Lung (tissue), 11 donors: ENCODE measurements at regions not wholly inside any gene's neighbourhood (a gene's known extent, or its start where the extent isn't known, plus 50 kb on each side); places are given as distances from the start of the nearest gene placed in this dataset.

Experiments used
- ATAC-seq: fragments of 200-7000 bp; cut with Tn5 transposase; one replicate; pipeline ENCODE4 v1.9.1; 2020; ENCODE audit warnings: moderate number of reproducible peaks; ENCODE audit not compliant: insufficient read depth, low FRiP score
- DNase-seq, 3 donors: peaks; one replicate each; pipeline ENCODE4 v3.0.0-alpha.2; 2013 to 2017
- H3K27ac ChIP-seq, 2 donors: one replicate each; pipeline ENCODE4 v1.5.1; 2013; ENCODE audit warnings: mild to moderate bottlenecking in 2 of 2, moderate library complexity in 2 of 2, control low read depth in 1 of 2, inconsistent platforms in 1 of 2, low read depth in 1 of 2, low read length in 1 of 2
- H3K27me3 ChIP-seq, 3 donors: one replicate each; pipeline ENCODE4 v1.5.1; 2013; ENCODE audit warnings: low read length in 2 of 3; ENCODE audit not compliant: control insufficient read depth in 3 of 3, insufficient read depth in 3 of 3
- H3K36me3 ChIP-seq, 4 donors: one replicate each; pipeline ENCODE4 v1.5.1; 2013; ENCODE audit warnings: low read length in 4 of 4, mild to moderate bottlenecking in 1 of 4, moderate library complexity in 1 of 4; ENCODE audit not compliant: control insufficient read depth in 4 of 4, insufficient read depth in 4 of 4
- H3K4me1 ChIP-seq, 5 donors: one replicate each; pipeline ENCODE4 v1.5.1; 2013; ENCODE audit warnings: low read length in 5 of 5, mild to moderate bottlenecking in 2 of 5, moderate library complexity in 1 of 5; ENCODE audit not compliant: control insufficient read depth in 5 of 5, insufficient read depth in 5 of 5
- H3K4me3 ChIP-seq: one replicate; pipeline ENCODE4 v1.5.1; 2013; ENCODE audit warnings: mild to moderate bottlenecking, control low read depth, moderate library complexity
- H3K9ac ChIP-seq, 2 donors: one replicate each; pipeline ENCODE4 v1.5.1; 2013; ENCODE audit warnings: low read length in 2 of 2, control low read depth in 1 of 2; ENCODE audit not compliant: insufficient read depth in 1 of 2
- H3K9me3 ChIP-seq, 4 donors: one replicate each; pipeline ENCODE4 v1.5.1; 2013; ENCODE audit warnings: low read length in 3 of 4, mild to moderate bottlenecking in 1 of 4, moderate library complexity in 1 of 4; ENCODE audit not compliant: control insufficient read depth in 4 of 4, insufficient read depth in 3 of 4
- CTCF ChIP-seq: IDR thresholded peaks from 2 replicates; pipeline ENCODE4 v1.5.1; 2012; ENCODE audit warnings: mild to moderate bottlenecking; ENCODE audit errors: control extremely low read depth, extremely low read depth
- WGBS, 2 donors: extraction: QIAGEN DNeasy Blood & Tissue Kit; methylation state at CpG; one replicate each; pipeline ENCODE4 v1.1.7; 2013; 5-methylcytosine and 5-hydroxymethylcytosine counted together
- donor health status: control.
- donor health status: control.
- donor health status: Bipolar disorder and iron deficiency.
- donor health status: healthy.
- donor health status: DM: yes; HTN: yes; CAD: no.

- DNase-seq: no peak
- Histone ChIP-seq H3K9ac (no peak overlapping the region), H3K27me3 (no peaks in the 10 kb centered on the region), H3K4me1 (no peaks in the 10 kb centered on the region), H3K27ac (no peak overlapping the region), H3K4me3 (no peak overlapping the region), H3K9me3 (no peaks in the 10 kb centered on the region), H3K36me3 (no peaks in the 10 kb centered on the region)
- WGBS, 2 donors: 66 to 74% methylated on average over 4 of the region's 4 CpGs
- TF ChIP-seq CTCF: no peak
- ATAC-seq: no peak
These were observed 384.4 kb upstream of the IRAK1BP1 start for GRCh38 chr6:78482801-78483552.

DNA sequence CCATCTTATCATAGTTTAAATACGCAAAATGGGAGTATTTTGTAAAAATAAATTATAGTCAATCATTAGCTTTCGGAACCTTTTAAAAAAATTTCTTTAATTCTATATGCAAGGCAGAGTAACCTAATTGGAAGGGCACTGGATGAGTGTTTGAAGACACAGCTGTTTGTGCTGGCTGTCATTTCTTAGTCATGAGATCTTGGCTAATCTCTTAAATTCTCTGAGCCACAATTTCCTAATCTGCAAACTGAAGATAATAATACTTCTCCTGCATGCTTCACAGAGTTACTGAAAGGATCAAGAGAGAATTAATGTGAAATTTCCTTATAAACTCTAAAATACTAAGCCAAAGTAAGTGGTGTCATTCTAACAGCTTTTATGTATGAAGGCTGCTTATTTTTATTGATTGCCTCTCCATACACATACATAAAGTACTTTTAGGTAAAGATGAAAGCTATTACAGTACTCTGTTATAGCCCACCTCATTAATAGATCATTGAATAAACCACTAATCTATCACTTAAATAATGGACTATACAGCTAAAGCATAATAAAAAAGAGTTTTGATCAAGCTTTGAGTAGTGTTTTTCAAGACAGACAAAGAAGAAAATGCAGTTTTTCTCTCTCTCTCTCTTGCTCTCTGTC, 383.7 kb upstream of the IRAK1BP1 start:
- WGBS, 2 donors: 75 to 86% methylated on average over 2 of the region's 2 CpGs
- no peak overlapping the region for H3K27ac ChIP-seq
- H3K27me3 ChIP-seq: no peaks in the 10 kb centered on the region
- DNase-seq (no peak), ATAC-seq (no peak)
- no peak overlapping the region for H3K9ac ChIP-seq
- no peaks in the 10 kb centered on the region for H3K9me3 ChIP-seq
- no peaks in the 10 kb centered on the region for H3K36me3 ChIP-seq
- TF ChIP-seq CTCF: no peak
- H3K4me1 ChIP-seq: no peaks in the 10 kb centered on the region
- H3K4me3 ChIP-seq: no peak overlapping the region

- TF ChIP-seq CTCF: no peak
- no peaks in the 10 kb centered on the region for H3K4me1 ChIP-seq
- 84 to 94% methylated on average over 1 of the region's 1 CpG for WGBS, 2 donors
These were observed 382.9 kb upstream of the IRAK1BP1 start for GRCh38 chr6:78484198-78485064.

More at GRCh38 chr6:78484198-78485064, 382.9 kb upstream of the IRAK1BP1 start:
- Histone ChIP-seq H3K27ac (no peak overlapping the region), H3K36me3 (no peaks in the 10 kb centered on the region), H3K9me3 (no peaks in the 10 kb centered on the region), H3K27me3 (no peaks in the 10 kb centered on the region), H3K9ac (no peak overlapping the region), H3K4me3 (no peak overlapping the region)
- DNase-seq (no peak), ATAC-seq (no peak)
